ENCODE measurements at regions not wholly inside any gene's neighbourhood (a gene's known extent, or its start where the extent isn't known, plus 50 kb on each side); places are given as distances from the start of the nearest gene placed in this dataset.

GRCh38 chr2:16459606-16460005, 206.0 kb downstream of the CYRIA start:
- no peak for ATAC-seq (ENCODE audit: insufficient number of reproducible peaks, low FRiP score, low read depth)
- H3K27me3 ChIP-seq (replicated peaks; ENCODE audit: insufficient read depth), result no peaks in the 10 kb centered on the region
- no peaks in the 10 kb centered on the region for H3K9me3 ChIP-seq
- no peaks in the 10 kb centered on the region for H3K36me3 ChIP-seq
- no peak for TF ChIP-seq CTCF (IDR thresholded peaks at IDR 0.05)
- no peaks in the 10 kb centered on the region for H3K4me1 ChIP-seq (ENCODE audit: control insufficient read depth in 1 of 2, low read depth in 2 of 2)
- DNase-seq (ENCODE audit: low spot score), result no peak
- no peak overlapping the region for H3K27ac ChIP-seq
- H3K4me3 ChIP-seq, result no peak overlapping the region

GRCh38 chr2:16454621-16455020, 211.0 kb downstream of the CYRIA start:
- no peak overlapping the region for H3K4me3 ChIP-seq
- no peak for TF ChIP-seq CTCF (IDR thresholded peaks at IDR 0.05)
- H3K9me3 ChIP-seq, result no peaks in the 10 kb centered on the region
- H3K27ac ChIP-seq, result no peak overlapping the region
- ATAC-seq (ENCODE audit: insufficient number of reproducible peaks, low FRiP score, low read depth) (no peak), DNase-seq (ENCODE audit: low spot score) (no peak)
- no peaks in the 10 kb centered on the region for H3K27me3 ChIP-seq (replicated peaks; ENCODE audit: insufficient read depth)
- H3K4me1 ChIP-seq (ENCODE audit: control insufficient read depth in 1 of 2, low read depth in 2 of 2), result no peaks in the 10 kb centered on the region
- no peaks in the 10 kb centered on the region for H3K36me3 ChIP-seq

DNA sequence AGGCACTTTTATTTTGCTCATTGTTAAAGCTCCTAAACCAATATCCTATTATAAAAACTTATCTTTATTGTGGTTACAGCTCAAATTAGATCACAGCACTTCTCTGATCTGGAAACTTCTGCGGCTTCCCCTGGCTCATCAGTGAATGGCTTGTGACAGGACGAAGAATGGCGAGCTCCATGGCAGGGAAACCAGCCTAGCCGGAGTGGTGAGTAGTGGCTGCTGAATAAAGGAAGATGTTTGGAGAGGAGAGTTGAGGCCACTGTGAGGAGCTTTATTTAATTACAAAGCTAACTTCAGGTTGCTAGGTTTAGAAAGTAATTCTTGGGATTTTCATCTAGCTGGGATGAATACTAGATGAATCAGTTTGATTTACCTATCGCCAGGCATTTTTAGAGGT, 213.5 kb downstream of the CYRIA start:
- H3K36me3 ChIP-seq, result no peaks in the 10 kb centered on the region
- H3K4me1 ChIP-seq (ENCODE audit: control insufficient read depth in 1 of 2, low read depth in 2 of 2), result no peaks in the 10 kb centered on the region
- H3K9me3 ChIP-seq, result no peaks in the 10 kb centered on the region
- TF ChIP-seq CTCF (IDR thresholded peaks at IDR 0.05), result no peak
- no peak for ATAC-seq (ENCODE audit: insufficient number of reproducible peaks, low FRiP score, low read depth)
- H3K27ac ChIP-seq, result no peak overlapping the region
- H3K4me3 ChIP-seq, result no peak overlapping the region
- no peak for DNase-seq (ENCODE audit: low spot score)
- no peaks in the 10 kb centered on the region for H3K27me3 ChIP-seq (replicated peaks; ENCODE audit: insufficient read depth)

DNA sequence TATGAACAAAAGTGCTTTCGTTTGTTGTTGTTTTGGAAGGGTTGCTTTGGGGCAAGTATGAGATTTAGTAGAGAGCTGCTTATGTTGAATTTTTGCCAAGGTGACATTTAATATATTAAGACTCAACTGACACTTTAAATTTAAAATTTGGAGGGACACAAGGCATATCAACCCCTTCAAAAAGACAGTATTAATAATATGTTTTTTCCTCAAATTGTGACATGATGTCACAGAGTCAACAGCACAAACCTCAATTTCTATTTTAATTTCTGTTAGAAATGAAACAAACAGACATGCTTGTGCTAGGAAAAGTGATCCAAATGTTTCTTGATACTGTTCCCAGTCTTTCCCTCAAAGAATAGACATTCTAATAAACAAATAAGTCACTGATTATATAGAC, 218.9 kb downstream of the CYRIA start:
- H3K4me3 ChIP-seq, result no peak overlapping the region

DNA sequence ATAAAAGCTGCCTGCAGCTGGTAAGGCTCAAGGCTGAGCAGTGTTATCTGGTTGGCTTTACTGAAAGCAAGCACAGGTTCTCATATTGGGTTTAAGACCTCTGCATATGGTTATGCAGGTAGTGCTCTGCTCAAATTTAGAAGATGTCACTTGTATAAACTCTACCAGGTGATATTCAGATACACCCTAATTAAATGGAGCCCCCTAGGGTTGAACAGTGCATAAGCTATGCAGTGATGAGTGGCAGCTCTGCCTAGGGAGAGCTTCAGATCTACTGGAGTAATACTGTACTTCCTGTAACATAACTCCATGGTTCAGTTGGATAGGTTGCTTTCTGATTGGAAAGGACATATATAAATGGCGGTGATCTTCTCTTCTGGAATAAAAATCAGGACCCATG, 222.7 kb downstream of the CYRIA start:
- Histone ChIP-seq H3K27ac (no peak overlapping the region), H3K9me3 (no peaks in the 10 kb centered on the region), H3K27me3 (replicated peaks; ENCODE audit: insufficient read depth) (no peaks in the 10 kb centered on the region), H3K4me3 (no peak overlapping the region), H3K4me1 (ENCODE audit: control insufficient read depth in 1 of 2, low read depth in 2 of 2) (no peaks in the 10 kb centered on the region), H3K36me3 (no peaks in the 10 kb centered on the region)
- DNase-seq (ENCODE audit: low spot score) (no peak), ATAC-seq (ENCODE audit: insufficient number of reproducible peaks, low FRiP score, low read depth) (no peak)
- TF ChIP-seq CTCF (IDR thresholded peaks at IDR 0.05), result no peak

More for the DNA sequence above, 218.9 kb downstream of the CYRIA start:
- no peak for TF ChIP-seq CTCF (IDR thresholded peaks at IDR 0.05)
- Histone ChIP-seq H3K4me1 (ENCODE audit: control insufficient read depth in 1 of 2, low read depth in 2 of 2) (no peaks in the 10 kb centered on the region), H3K27ac (no peak overlapping the region), H3K27me3 (replicated peaks; ENCODE audit: insufficient read depth) (no peaks in the 10 kb centered on the region), H3K36me3 (no peaks in the 10 kb centered on the region), H3K9me3 (no peaks in the 10 kb centered on the region)
- DNase-seq (ENCODE audit: low spot score) (no peak), ATAC-seq (ENCODE audit: insufficient number of reproducible peaks, low FRiP score, low read depth) (no peak)
